ENCODE measurements at regions not wholly inside any gene's neighbourhood (a gene's known extent, or its start where the extent isn't known, plus 50 kb on each side); places are given as distances from the start of the nearest gene placed in this dataset.
"Not testable (repeated sequence)": the region's sequence is repeated elsewhere in the genome, so short reads cannot be mapped to it uniquely, and the experiment has no call there.

GRCh38 chr2:234793212-234793785 lies 158.5 kb upstream of the SH3BP4 start:
- Histone ChIP-seq H2AFZ (ENCODE audit: low read length) (no peak overlapping the region), H4K20me1 (ENCODE audit: low read length) (no peaks in the 10 kb centered on the region), H3K27me3 (ENCODE audit: low read length) (no peaks in the 10 kb centered on the region), H3K27ac (ENCODE audit: low read length) (no peak overlapping the region), H3K9ac (ENCODE audit: low read length) (no peak overlapping the region), H3K4me1 (ENCODE audit: insufficient read depth, low read length) (no peaks in the 10 kb centered on the region), H3K4me3 (ENCODE audit: low read length) (no peak overlapping the region), H3K36me3 (ENCODE audit: low read depth, low read length) (no peaks in the 10 kb centered on the region), H3K79me2 (ENCODE audit: low read length) (no peaks in the 10 kb centered on the region), H3F3A (ENCODE audit: low read length, unreplicated experiment) (no peaks in the 10 kb centered on the region), H3K4me2 (ENCODE audit: low read length) (no peak overlapping the region), H3K9me3 (ENCODE audit: low read length) (no peaks in the 10 kb centered on the region), H3K9me2 (replicated peaks; ENCODE audit: low read length) (no peaks in the 10 kb centered on the region)
- DNase-seq (no peak), ATAC-seq (no peak)
- CTCF ChIA-PET: no interaction called here
- POLR2A ChIA-PET (ENCODE audit: unreplicated experiment): interaction anchor here (0.6 kb wide), 1 partner anchor 188 kb away, joined by 3 read pairs; no protein-coding TSS in a partner anchor
- intact Hi-C loops (cut with micrococcal nuclease): no loop called here
- no TSS peak for BruUV-seq (replicated peaks)
- TF ChIP-seq EZH2phosphoT487 (IDR thresholded peaks at IDR 0.05; ENCODE audit: borderline replicate concordance, low read length) (no peak), CTCF (conservative IDR thresholded peaks at IDR 0.05; ENCODE audit: low read depth, low read length) (no peak), EZH2 (IDR thresholded peaks at IDR 0.05; ENCODE audit: low read length, unreplicated experiment) (no peak)

- no peak for TF ChIP-seq CTCF (conservative IDR thresholded peaks at IDR 0.05; ENCODE audit: low read depth, low read length)
- no peak for TF ChIP-seq EZH2phosphoT487 (IDR thresholded peaks at IDR 0.05; ENCODE audit: borderline replicate concordance, low read length)
- no peak for TF ChIP-seq EZH2 (IDR thresholded peaks at IDR 0.05; ENCODE audit: low read length, unreplicated experiment)
- ChIA-PET POLR2A (ENCODE audit: unreplicated experiment) (no interaction called here), CTCF (no interaction called here)
- Histone ChIP-seq H3K27me3 (ENCODE audit: low read length) (no peaks in the 10 kb centered on the region), H3K36me3 (ENCODE audit: low read depth, low read length) (no peaks in the 10 kb centered on the region), H3K4me3 (ENCODE audit: low read length) (no peak overlapping the region), H3F3A (ENCODE audit: low read length, unreplicated experiment) (no peaks in the 10 kb centered on the region), H3K9me3 (ENCODE audit: low read length) (no peaks in the 10 kb centered on the region), H3K4me2 (ENCODE audit: low read length) (no peak overlapping the region), H2AFZ (ENCODE audit: low read length) (no peak overlapping the region), H3K9ac (ENCODE audit: low read length) (no peak overlapping the region), H3K79me2 (ENCODE audit: low read length) (no peaks in the 10 kb centered on the region), H3K4me1 (ENCODE audit: insufficient read depth, low read length) (no peaks in the 10 kb centered on the region), H3K27ac (ENCODE audit: low read length) (no peak overlapping the region), H3K9me2 (replicated peaks; ENCODE audit: low read length) (no peaks in the 10 kb centered on the region), H4K20me1 (ENCODE audit: low read length) (no peaks in the 10 kb centered on the region)
- intact Hi-C loops (cut with micrococcal nuclease): no loop called here
- no peak for DNase-seq
- no peak for ATAC-seq
- no TSS peak for BruUV-seq (replicated peaks)
These were observed 159.2 kb upstream of the SH3BP4 start for GRCh38 chr2:234792621-234793022.

GRCh38 chr2:234792096-234792495 lies 159.7 kb upstream of the SH3BP4 start:
- H3K36me3 ChIP-seq (ENCODE audit: low read depth, low read length); H3K4me1 ChIP-seq (ENCODE audit: insufficient read depth, low read length); DNase-seq; CTCF ChIA-PET; intact Hi-C loops (cut with micrococcal nuclease); H3K27ac ChIP-seq (ENCODE audit: low read length); H2AFZ ChIP-seq (ENCODE audit: low read length); H3F3A ChIP-seq (ENCODE audit: low read length, unreplicated experiment); H4K20me1 ChIP-seq (ENCODE audit: low read length); BruUV-seq (replicated peaks); H3K79me2 ChIP-seq (ENCODE audit: low read length); H3K27me3 ChIP-seq (ENCODE audit: low read length); POLR2A ChIA-PET (ENCODE audit: unreplicated experiment); H3K9me3 ChIP-seq (ENCODE audit: low read length); H3K9me2 ChIP-seq (replicated peaks; ENCODE audit: low read length); H3K4me3 ChIP-seq (ENCODE audit: low read length); H3K4me2 ChIP-seq (ENCODE audit: low read length); H3K9ac ChIP-seq (ENCODE audit: low read length); ATAC-seq: not testable (repeated sequence)
